ENCODE measurements at regions not wholly inside any gene's neighbourhood (a gene's known extent, or its start where the extent isn't known, plus 50 kb on each side); places are given as distances from the start of the nearest gene placed in this dataset.

GRCh38 chr9:95587021-95587964 is 70.5 kb upstream of the PTCH1 start:
- TF ChIP-seq CTCF (IDR thresholded peaks at IDR 0.05; ENCODE audit: borderline replicate concordance): no peak
- Histone ChIP-seq H3K4me1 (no peaks in the 10 kb centered on the region), H3K27ac (replicated peaks) (no peak overlapping the region), H3K9me3 (replicated peaks) (no peaks in the 10 kb centered on the region), H3K36me3 (no peaks in the 10 kb centered on the region), H3K27me3 (ENCODE audit: low read depth) (peaks cover 5% of the 10 kb centered on the region), H3K4me3 (no peak overlapping the region)
- intact Hi-C loops (cut with micrococcal nuclease): no loop called here
- DNase-seq: no peak

DNA sequence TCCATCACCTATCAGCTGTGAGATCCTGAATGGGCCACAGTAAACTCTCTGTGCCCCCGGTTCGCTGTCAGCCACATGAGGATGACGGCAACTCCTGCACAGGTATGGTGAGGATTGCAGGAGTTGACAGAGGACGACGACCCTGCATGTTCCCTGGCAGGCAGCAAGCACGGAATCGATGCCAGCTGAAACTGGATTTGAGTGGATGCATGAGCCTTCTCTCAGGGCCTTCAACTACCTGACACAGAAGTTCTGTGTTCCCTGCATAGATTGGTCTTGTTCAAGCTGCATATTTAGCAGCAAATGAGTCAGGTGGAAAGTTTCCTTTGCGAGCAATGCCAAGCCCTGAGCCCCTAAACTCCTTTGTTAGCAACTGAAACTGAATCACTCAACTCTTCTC is 69.6 kb upstream of the PTCH1 start:
- no peaks in the 10 kb centered on the region for H3K9me3 ChIP-seq (replicated peaks)
- no peaks in the 10 kb centered on the region for H3K4me1 ChIP-seq
- no peak overlapping the region for H3K27ac ChIP-seq (replicated peaks)
- H3K4me3 ChIP-seq: no peak overlapping the region
- intact Hi-C loops (cut with micrococcal nuclease): no loop called here
- H3K27me3 ChIP-seq (ENCODE audit: low read depth): no peaks in the 10 kb centered on the region
- H3K36me3 ChIP-seq: no peaks in the 10 kb centered on the region
- no peak for DNase-seq
- no peak for TF ChIP-seq CTCF (IDR thresholded peaks at IDR 0.05; ENCODE audit: borderline replicate concordance)

GRCh38 chr9:95585824-95586223 is 69.1 kb upstream of the PTCH1 start:
- Histone ChIP-seq H3K4me3 (no peak overlapping the region), H3K27ac (replicated peaks) (no peak overlapping the region), H3K27me3 (ENCODE audit: low read depth) (no peaks in the 10 kb centered on the region), H3K36me3 (no peaks in the 10 kb centered on the region), H3K4me1 (no peaks in the 10 kb centered on the region), H3K9me3 (replicated peaks) (no peaks in the 10 kb centered on the region)
- no peak for TF ChIP-seq CTCF (IDR thresholded peaks at IDR 0.05; ENCODE audit: borderline replicate concordance)
- no peak for DNase-seq
- intact Hi-C loops (cut with micrococcal nuclease): no loop called here

GRCh38 chr9:95584176-95584575 is 67.4 kb upstream of the PTCH1 start:
- Histone ChIP-seq H3K4me3 (no peak overlapping the region), H3K27me3 (ENCODE audit: low read depth) (no peaks in the 10 kb centered on the region), H3K9me3 (replicated peaks) (no peaks in the 10 kb centered on the region), H3K36me3 (no peaks in the 10 kb centered on the region), H3K4me1 (no peaks in the 10 kb centered on the region), H3K27ac (replicated peaks) (no peak overlapping the region)
- DNase-seq: no peak
- intact Hi-C loops (cut with micrococcal nuclease): no loop called here
- no peak for TF ChIP-seq CTCF (IDR thresholded peaks at IDR 0.05; ENCODE audit: borderline replicate concordance)

- Histone ChIP-seq H3K4me1 (no peaks in the 10 kb centered on the region), H3K27me3 (ENCODE audit: low read depth) (peaks cover 15% of the 10 kb centered on the region), H3K27ac (replicated peaks) (no peak overlapping the region), H3K36me3 (no peaks in the 10 kb centered on the region), H3K4me3 (no peak overlapping the region), H3K9me3 (replicated peaks) (no peaks in the 10 kb centered on the region)
- no peak for DNase-seq
- intact Hi-C loops (cut with micrococcal nuclease): no loop called here
- no peak for TF ChIP-seq CTCF (IDR thresholded peaks at IDR 0.05; ENCODE audit: borderline replicate concordance)
Measured at GRCh38 chr9:95581900-95582299, 65.1 kb upstream of the PTCH1 start.

Measured in left ventricle myocardium inferior (tissue), 1 donor.